ENCODE measurements at regions not wholly inside any gene's neighbourhood (a gene's known extent, or its start where the extent isn't known, plus 50 kb on each side); places are given as distances from the start of the nearest gene placed in this dataset.

- DNase-seq (ENCODE audit: low read depth) = no peak
Observed at GRCh38 chr6:43983191-43983590, 144.1 kb downstream of the MRPL14 start.

DNA sequence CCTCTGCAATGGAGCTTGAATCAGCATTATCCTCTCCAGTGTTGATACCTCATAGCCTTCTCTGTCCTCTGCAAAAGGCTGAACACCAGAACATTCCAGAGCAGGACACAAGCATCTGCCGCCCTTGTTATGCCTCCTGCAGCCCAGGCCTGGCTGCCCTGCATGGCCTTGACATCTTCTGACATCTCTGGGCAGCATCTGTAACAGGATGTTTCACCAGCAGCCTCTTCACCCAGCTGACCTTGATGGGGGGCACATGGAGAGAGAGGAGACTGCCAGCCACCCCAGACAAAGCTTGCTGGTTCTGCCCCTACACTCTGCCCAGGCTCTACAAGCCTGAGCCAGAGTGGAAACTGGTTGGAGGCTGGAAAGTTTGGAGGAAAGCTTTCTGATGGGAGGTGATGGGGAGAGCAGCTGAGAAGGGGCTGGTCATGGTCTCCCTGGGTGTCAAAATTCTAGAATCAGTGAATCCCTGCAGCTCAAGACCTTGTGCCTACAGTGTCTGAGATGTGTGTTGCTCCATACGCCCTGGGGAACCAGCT is 145.1 kb downstream of the MRPL14 start:
- DNase-seq (ENCODE audit: low read depth) = no peak

GRCh38 chr6:43981363-43981990 is 145.8 kb downstream of the MRPL14 start:
- no peak for DNase-seq (ENCODE audit: low read depth)

DNA sequence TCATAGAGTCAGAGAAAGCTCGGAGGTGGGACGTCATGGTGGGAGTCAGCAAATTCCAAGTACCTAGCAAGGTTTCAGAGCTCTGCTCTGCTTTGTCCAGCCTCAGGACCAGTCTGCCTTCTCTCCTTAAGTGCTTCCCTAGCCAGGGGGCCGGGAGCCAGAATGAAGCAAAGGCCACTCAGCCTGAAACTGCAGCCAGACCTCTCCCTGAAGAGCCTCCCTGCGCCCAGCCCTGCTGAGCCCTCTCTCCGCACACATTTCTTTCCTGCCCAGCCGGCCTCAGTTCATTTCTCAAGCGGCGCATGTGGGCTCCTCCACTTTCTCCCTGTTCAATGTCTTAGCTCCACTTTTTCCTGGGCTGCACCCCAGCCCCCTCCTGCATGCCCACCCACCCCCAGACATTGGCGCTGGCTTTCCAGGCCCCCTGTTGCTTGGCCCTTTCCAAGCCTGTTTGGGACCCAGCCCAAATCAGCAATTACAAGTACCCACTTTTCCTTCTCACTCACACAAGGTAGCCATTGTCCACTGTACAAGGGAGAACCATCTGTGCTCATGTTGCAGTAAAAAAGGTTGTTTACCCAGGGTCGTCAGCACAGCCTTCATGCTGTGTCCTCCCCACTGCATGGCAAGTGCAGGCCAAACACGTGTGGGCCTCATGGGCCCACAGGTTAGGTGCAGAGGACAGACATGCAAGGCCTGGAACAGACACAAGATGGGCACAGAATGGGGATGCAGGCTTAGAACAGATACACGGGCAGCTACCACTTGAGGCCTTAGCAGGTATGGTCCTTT is 147.1 kb downstream of the MRPL14 start:
- no peak for DNase-seq (ENCODE audit: low read depth)

GRCh38 chr6:43979525-43979924 is 147.7 kb downstream of the MRPL14 start:
- no peak for DNase-seq (ENCODE audit: low read depth)

- DNase-seq (ENCODE audit: low read depth) = peak; percentile 58
Observed at GRCh38 chr6:43978473-43979346, 148.5 kb downstream of the MRPL14 start.

- DNase-seq (ENCODE audit: low read depth) = no peak
Observed at GRCh38 chr6:43977404-43978111, 149.7 kb downstream of the MRPL14 start.

DNA sequence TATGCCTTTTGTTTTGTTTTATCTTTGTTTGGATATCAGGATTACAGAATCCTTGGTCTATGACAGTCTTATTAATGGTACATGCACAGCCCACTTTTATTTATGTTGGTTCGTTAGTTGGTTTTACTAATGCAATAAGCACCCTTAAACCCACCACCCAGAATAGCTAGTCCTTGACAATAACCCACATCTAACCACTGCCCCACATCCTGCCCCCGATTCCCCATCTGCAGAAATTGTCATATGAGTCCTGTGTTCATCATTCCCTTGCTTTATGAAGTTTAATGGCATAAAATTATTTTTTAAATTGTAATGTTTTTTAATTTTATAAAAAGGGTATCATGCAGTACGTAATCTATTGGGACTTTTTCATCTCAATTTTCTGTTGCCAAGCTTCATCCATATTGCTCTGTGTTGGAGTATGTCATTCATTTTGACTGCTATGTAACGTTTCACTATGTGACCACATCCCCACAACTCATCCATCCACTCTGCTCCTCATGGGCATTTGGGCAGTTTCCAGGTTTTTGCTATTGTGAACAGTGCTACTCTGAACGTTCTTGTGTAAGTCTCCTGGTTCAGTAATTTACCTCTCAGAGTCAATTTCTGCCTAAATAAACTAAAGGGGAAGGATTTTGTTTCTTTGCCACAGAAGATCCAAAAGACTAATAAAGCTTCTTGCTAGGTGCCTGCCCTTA is 150.4 kb downstream of the MRPL14 start:
- DNase-seq (ENCODE audit: low read depth) = no peak

DNA sequence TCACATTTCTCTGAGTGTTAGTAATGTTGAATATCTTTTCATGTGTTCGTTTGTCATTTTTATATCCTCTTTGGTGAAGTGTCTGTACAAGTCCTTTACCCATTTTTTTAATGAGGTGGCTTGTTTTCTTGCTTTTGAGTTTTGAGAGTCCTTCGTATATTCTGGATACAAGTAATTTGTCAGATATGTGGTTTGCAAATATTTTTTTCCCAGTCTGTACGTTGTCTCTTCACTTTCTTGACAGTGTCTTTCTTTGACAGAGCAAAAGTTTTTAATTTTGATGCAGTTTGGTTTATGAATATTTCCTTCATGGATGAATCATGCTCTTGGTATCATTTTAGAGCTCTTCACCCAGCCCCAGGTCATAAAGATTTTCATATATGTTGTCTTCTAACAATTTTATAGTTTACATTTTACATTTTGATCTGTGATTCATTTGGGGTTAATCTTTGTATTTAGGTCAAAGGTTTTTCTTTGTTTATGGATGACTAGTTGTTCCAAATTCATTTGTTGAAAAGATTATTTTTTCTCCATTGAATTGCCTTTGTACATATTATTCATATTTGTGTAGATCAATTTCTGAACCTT is 152.5 kb downstream of the MRPL14 start:
- peak; percentile 61 for DNase-seq (ENCODE audit: low read depth)

GRCh38 chr6:43973357-43973756 is 153.9 kb downstream of the MRPL14 start:
- peak; percentile 75 for DNase-seq (ENCODE audit: low read depth)

DNA sequence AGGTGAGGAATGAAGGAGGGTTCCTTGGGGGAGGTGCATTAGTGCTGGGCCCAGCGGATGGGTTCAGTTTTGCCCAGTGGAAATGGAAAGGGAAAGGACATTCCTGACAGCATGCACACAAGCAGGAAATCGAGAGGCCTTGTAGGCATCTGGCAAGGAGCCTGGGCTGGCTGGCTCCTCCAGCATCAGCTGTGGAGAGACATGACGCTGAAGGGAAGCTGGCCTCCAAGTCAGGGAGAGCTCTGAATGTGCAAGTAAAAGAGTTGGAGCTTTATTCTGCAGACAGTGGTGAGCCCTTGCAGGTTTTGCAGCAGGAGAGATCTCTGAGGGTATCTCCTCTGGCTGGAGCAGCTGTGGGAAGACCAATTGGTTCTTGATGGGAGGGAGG is 154.3 kb downstream of the MRPL14 start:
- peak; percentile 96 for DNase-seq (ENCODE audit: low read depth)

GRCh38 chr6:43972179-43972912 is 154.9 kb downstream of the MRPL14 start:
- no peak for DNase-seq (ENCODE audit: low read depth)

DNA sequence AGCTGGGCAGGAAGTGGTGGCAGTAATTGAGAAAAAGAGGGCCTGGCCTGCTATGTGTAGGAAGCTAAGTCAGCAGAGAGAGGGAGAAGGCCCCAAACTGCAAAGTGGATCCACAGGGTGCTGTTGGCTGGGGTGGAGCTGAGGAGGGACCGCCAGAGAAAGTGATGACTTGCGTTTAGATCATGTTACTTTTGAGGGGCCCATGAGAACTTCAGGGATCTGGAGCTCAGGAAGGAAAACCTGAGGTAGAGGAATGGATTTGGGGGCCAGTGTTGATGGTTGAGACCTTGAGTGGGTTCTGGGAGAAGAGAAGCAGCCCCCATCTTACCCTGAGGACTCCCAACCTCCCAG is 155.5 kb downstream of the MRPL14 start:
- DNase-seq (ENCODE audit: low read depth) = peak; percentile 37

DNA sequence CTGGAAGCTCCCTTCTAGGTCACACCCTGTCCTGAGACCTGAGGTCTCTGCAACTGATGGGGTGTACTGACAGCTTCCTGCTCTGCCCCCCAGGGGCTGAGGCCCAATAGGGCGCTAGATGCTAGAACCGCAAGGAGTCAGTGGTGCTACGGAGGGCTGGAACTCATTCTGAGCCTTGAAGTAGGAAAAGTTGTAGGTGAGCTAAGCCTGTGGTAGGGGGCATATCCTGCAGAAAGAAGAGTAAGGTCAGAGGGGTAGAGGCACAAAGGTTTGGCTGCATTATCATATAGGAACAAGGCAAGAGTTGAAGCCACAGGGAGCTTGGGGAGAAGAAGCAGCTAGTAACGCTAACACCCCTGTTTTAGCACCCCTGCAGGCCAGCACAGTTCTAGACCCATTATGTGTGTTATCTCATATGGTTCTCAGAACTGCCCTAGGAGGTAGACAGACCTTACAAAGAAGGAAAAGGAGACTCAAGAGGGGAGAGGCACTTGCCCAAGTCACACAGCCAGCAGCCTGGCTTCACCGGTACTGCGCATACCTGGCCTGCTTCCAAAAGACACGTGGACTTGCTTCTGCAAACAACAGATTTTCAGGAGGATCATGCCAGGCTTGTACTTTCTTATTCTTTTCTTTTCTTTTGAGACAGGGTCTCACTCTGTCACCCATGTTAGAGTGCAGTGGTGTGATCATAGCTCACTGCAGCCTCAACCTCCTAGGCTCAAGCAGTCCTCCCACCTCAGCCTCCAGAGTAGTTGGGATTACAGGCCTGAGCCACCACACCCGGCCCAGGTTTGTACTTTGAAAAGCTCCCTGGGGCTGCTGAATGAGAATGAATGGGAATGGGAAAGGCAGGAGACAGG is 156.1 kb downstream of the MRPL14 start:
- no peak for DNase-seq (ENCODE audit: low read depth)

DNA sequence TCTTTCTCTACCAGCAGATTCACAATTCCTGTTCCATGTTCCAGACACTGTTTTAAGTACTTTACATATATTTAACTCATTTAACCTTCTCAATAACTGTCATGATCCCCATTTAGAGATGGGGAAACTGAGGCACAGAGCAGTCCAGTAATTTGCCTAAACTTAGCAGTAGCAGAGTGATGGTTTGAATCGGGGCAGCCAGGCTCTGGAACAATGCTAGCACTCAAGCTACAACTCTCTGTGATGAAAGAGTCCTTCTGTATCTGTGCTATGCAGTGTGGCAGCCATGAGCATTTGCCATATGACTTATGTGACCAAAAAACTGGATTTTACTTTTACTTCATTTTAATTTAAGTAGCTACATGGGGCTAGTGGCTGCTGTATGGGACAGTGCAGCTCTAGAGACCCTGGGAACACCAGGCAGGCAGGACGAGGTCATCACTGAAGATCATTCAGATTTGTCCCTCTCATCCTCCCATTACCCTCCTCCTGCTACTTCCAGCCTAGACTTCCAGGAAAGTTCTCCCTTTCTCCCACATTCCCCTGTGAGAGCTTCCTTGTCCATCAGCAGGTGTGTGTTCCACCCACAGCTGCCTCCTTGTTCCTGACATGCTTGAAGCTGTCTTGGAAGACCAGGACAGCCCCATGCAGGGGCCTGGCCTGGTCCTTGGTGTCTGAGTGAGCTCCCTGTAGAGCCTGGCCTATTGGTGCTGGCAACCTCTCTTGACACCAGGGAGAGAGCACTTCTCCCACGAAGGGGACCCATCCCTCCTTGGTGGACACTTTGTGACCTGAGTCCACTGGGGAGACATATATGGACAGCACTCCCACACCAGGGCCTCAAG is 157.0 kb downstream of the MRPL14 start:
- DNase-seq (ENCODE audit: low read depth) = no peak

- DNase-seq (ENCODE audit: low read depth) = no peak
Observed at GRCh38 chr6:43969158-43969981, 157.9 kb downstream of the MRPL14 start.
